ENCODE measurements at regions not wholly inside any gene's neighbourhood (a gene's known extent, or its start where the extent isn't known, plus 50 kb on each side); places are given as distances from the start of the nearest gene placed in this dataset.

- Mint-ChIP-seq H3K36me3 (no peaks in the 10 kb centered on the region), H3K4me1 (no peaks in the 10 kb centered on the region), H3K27me3 (peaks cover 8 to 32% of the 10 kb centered on the region in 2 donors), H3K9me3 (no peaks in the 10 kb centered on the region), H3K27ac (no peak overlapping the region), H3K4me3 (no peak overlapping the region)
- ChIA-PET CTCF (no interaction called here), POLR2A (no interaction called here)
- H3K27me3 ChIP-seq (ENCODE audit: insufficient read depth, low read length, poor library complexity, severe bottlenecking) = no peaks in the 10 kb centered on the region
- H3K36me3 ChIP-seq (ENCODE audit: insufficient read depth, low read length) = no peaks in the 10 kb centered on the region
- H3K27ac ChIP-seq (ENCODE audit: low read depth, low read length) = no peak overlapping the region
- H3K4me1 ChIP-seq (ENCODE audit: insufficient read depth, low read length) = no peaks in the 10 kb centered on the region
- no peak for DNase-seq
- H3K4me3 ChIP-seq (ENCODE audit: low read length) = no peak overlapping the region
- H3K9me3 ChIP-seq (ENCODE audit: low read length) = no peaks in the 10 kb centered on the region
Measured at GRCh38 chr15:61411902-61412510, 182.9 kb upstream of the RORA start.

DNA sequence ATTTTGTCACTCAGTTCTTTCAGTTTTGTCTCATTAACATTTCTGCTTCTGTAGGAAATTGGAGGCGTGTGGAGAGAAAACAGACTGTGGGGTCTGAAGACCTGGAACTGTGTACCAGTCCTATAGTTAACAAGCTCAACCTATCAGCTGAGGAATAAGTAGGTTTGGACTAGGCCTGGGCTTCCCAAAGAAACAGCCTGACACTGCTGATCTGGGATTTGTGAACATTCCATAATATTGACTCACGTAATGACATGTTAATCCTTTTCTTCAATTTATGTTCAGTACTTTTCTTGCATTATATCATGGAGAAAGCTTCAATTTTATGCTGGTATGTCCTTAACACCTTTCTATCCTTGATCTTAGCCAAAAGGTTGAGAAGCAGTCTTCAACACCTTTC, 181.6 kb upstream of the RORA start:
- POLR2A ChIA-PET = no interaction called here
- Mint-ChIP-seq H3K27me3 (peaks cover 8 to 32% of the 10 kb centered on the region in 2 donors), H3K36me3 (no peaks in the 10 kb centered on the region), H3K9me3 (no peaks in the 10 kb centered on the region), H3K27ac (no peak overlapping the region), H3K4me3 (no peak overlapping the region), H3K4me1 (no peaks in the 10 kb centered on the region)
- Histone ChIP-seq H3K9me3 (ENCODE audit: low read length) (no peaks in the 10 kb centered on the region), H3K4me1 (ENCODE audit: insufficient read depth, low read length) (no peaks in the 10 kb centered on the region), H3K4me3 (ENCODE audit: low read length) (no peak overlapping the region), H3K27ac (ENCODE audit: low read depth, low read length) (no peak overlapping the region), H3K36me3 (ENCODE audit: insufficient read depth, low read length) (no peaks in the 10 kb centered on the region), H3K27me3 (ENCODE audit: insufficient read depth, low read length, poor library complexity, severe bottlenecking) (no peaks in the 10 kb centered on the region)
- CTCF ChIA-PET = no interaction called here
- DNase-seq = no peak

GRCh38 chr15:61404567-61404966, 175.5 kb upstream of the RORA start:
- Mint-ChIP-seq H3K4me1 (no peaks in the 10 kb centered on the region), H3K4me3 (no peak overlapping the region), H3K27ac (no peak overlapping the region), H3K27me3 (peaks cover 7 to 37% of the 10 kb centered on the region in 2 donors), H3K9me3 (no peaks in the 10 kb centered on the region), H3K36me3 (no peaks in the 10 kb centered on the region)
- Histone ChIP-seq H3K4me3 (ENCODE audit: low read length) (no peak overlapping the region), H3K36me3 (ENCODE audit: insufficient read depth, low read length) (no peaks in the 10 kb centered on the region), H3K27me3 (ENCODE audit: insufficient read depth, low read length, poor library complexity, severe bottlenecking) (no peaks in the 10 kb centered on the region), H3K9me3 (ENCODE audit: low read length) (no peaks in the 10 kb centered on the region), H3K27ac (ENCODE audit: low read depth, low read length) (no peak overlapping the region), H3K4me1 (ENCODE audit: insufficient read depth, low read length) (no peaks in the 10 kb centered on the region)
- POLR2A ChIA-PET = no interaction called here
- CTCF ChIA-PET = no interaction called here
- DNase-seq = no peak

GRCh38 chr15:61403884-61404283, 174.8 kb upstream of the RORA start:
- DNase-seq = no peak
- no peaks in the 10 kb centered on the region for H3K4me1 ChIP-seq (ENCODE audit: insufficient read depth, low read length)
- Mint-ChIP-seq H3K27ac (no peak overlapping the region), H3K4me3 (no peak overlapping the region), H3K4me1 (no peaks in the 10 kb centered on the region), H3K36me3 (no peaks in the 10 kb centered on the region), H3K27me3 (peaks cover 7 to 30% of the 10 kb centered on the region in 2 donors), H3K9me3 (no peaks in the 10 kb centered on the region)
- CTCF ChIA-PET = no interaction called here
- POLR2A ChIA-PET = no interaction called here
- H3K36me3 ChIP-seq (ENCODE audit: insufficient read depth, low read length) = no peaks in the 10 kb centered on the region
- H3K27me3 ChIP-seq (ENCODE audit: insufficient read depth, low read length, poor library complexity, severe bottlenecking) = no peaks in the 10 kb centered on the region
- no peak overlapping the region for H3K27ac ChIP-seq (ENCODE audit: low read depth, low read length)
- no peak overlapping the region for H3K4me3 ChIP-seq (ENCODE audit: low read length)
- H3K9me3 ChIP-seq (ENCODE audit: low read length) = no peaks in the 10 kb centered on the region

- Mint-ChIP-seq H3K36me3 (no peaks in the 10 kb centered on the region), H3K4me1 (no peaks in the 10 kb centered on the region), H3K27ac (no peak overlapping the region), H3K4me3 (no peak overlapping the region), H3K27me3 (peaks cover 6 to 27% of the 10 kb centered on the region in 2 donors), H3K9me3 (peaks cover 0 to 2% (median 0%) of the 10 kb centered on the region in 5 donors)
- Histone ChIP-seq H3K27ac (ENCODE audit: low read depth, low read length) (no peak overlapping the region), H3K4me1 (ENCODE audit: insufficient read depth, low read length) (no peaks in the 10 kb centered on the region), H3K9me3 (ENCODE audit: low read length) (no peaks in the 10 kb centered on the region), H3K4me3 (ENCODE audit: low read length) (no peak overlapping the region), H3K36me3 (ENCODE audit: insufficient read depth, low read length) (no peaks in the 10 kb centered on the region), H3K27me3 (ENCODE audit: insufficient read depth, low read length, poor library complexity, severe bottlenecking) (no peaks in the 10 kb centered on the region)
- ChIA-PET CTCF (no interaction called here), POLR2A (no interaction called here)
- no peak for DNase-seq
Measured at GRCh38 chr15:61401903-61402698, 173.0 kb upstream of the RORA start.

- no peak overlapping the region for H3K27ac ChIP-seq (ENCODE audit: low read depth, low read length)
- peaks cover 0 to 2% (median 0%) of the 10 kb centered on the region in 5 donors for H3K9me3 Mint-ChIP-seq
- H3K27me3 ChIP-seq (ENCODE audit: insufficient read depth, low read length, poor library complexity, severe bottlenecking) = no peaks in the 10 kb centered on the region
- no peaks in the 10 kb centered on the region for H3K4me1 Mint-ChIP-seq
- H3K27ac Mint-ChIP-seq = no peak overlapping the region
- no peaks in the 10 kb centered on the region for H3K9me3 ChIP-seq (ENCODE audit: low read length)
- peaks cover 7 to 19% of the 10 kb centered on the region in 2 donors for H3K27me3 Mint-ChIP-seq
- ChIA-PET CTCF (no interaction called here), POLR2A (no interaction called here)
- H3K36me3 ChIP-seq (ENCODE audit: insufficient read depth, low read length) = no peaks in the 10 kb centered on the region
- no peaks in the 10 kb centered on the region for H3K4me1 ChIP-seq (ENCODE audit: insufficient read depth, low read length)
- no peak overlapping the region for H3K4me3 Mint-ChIP-seq
- no peak overlapping the region for H3K4me3 ChIP-seq (ENCODE audit: low read length)
- no peak for DNase-seq
- H3K36me3 Mint-ChIP-seq = no peaks in the 10 kb centered on the region
Measured at GRCh38 chr15:61398310-61398709, 169.2 kb upstream of the RORA start.

DNA sequence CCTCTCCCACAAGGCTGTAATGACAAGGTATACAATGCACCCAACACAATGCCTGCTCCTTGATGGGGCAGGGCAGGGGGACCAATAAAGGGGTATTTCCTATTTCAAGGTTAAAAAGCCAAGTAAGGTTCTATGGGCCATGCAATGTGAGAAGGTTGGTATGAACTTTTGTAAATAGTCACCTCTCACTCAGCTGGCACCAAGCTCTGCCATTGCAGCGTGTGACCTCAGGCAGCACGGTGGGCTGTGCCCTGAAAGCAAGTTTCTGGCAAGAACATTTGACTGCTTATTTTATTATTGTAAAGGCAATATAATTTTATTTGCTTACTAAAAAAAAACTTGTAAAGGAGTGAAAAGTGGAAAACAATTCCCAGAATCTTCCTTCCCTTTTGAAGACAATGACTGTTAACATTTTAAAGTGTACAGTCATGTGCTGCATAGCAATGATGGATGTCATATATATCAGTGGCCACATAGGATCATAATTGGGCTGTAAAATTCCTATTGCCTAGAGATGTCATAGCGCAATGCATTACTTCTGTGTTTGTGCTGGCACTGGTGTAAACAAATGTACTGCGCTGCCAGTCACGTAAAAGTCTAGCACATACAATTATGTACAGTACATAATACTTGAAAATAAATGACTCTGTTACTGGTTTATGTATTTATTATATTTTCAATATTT, 167.3 kb upstream of the RORA start:
- no peak overlapping the region for H3K4me3 Mint-ChIP-seq
- no peaks in the 10 kb centered on the region for H3K36me3 Mint-ChIP-seq
- H3K27me3 ChIP-seq (ENCODE audit: insufficient read depth, low read length, poor library complexity, severe bottlenecking) = no peaks in the 10 kb centered on the region
- no peaks in the 10 kb centered on the region for H3K4me1 ChIP-seq (ENCODE audit: insufficient read depth, low read length)
- peaks cover 0 to 2% (median 0%) of the 10 kb centered on the region in 5 donors for H3K9me3 Mint-ChIP-seq
- H3K27ac ChIP-seq (ENCODE audit: low read depth, low read length) = no peak overlapping the region
- no peak overlapping the region for H3K4me3 ChIP-seq (ENCODE audit: low read length)
- no peaks in the 10 kb centered on the region for H3K9me3 ChIP-seq (ENCODE audit: low read length)
- ChIA-PET CTCF (no interaction called here), POLR2A (no interaction called here)
- no peaks in the 10 kb centered on the region for H3K4me1 Mint-ChIP-seq
- DNase-seq = no peak
- peaks cover 9% of the 10 kb centered on the region in 2 donors for H3K27me3 Mint-ChIP-seq
- H3K27ac Mint-ChIP-seq = peak overlapping the region in 1 of 8 donors; percentile 87
- H3K36me3 ChIP-seq (ENCODE audit: insufficient read depth, low read length) = no peaks in the 10 kb centered on the region

GRCh38 chr15:61393949-61394348, 164.8 kb upstream of the RORA start:
- no peak overlapping the region for H3K4me3 Mint-ChIP-seq
- H3K27ac ChIP-seq (ENCODE audit: low read depth, low read length) = no peak overlapping the region
- H3K4me1 ChIP-seq (ENCODE audit: insufficient read depth, low read length) = no peaks in the 10 kb centered on the region
- no peaks in the 10 kb centered on the region for H3K9me3 ChIP-seq (ENCODE audit: low read length)
- H3K4me3 ChIP-seq (ENCODE audit: low read length) = no peak overlapping the region
- H3K36me3 Mint-ChIP-seq = no peaks in the 10 kb centered on the region
- no peaks in the 10 kb centered on the region for H3K27me3 ChIP-seq (ENCODE audit: insufficient read depth, low read length, poor library complexity, severe bottlenecking)
- H3K4me1 Mint-ChIP-seq = no peaks in the 10 kb centered on the region
- no peak for DNase-seq
- peaks cover 0 to 2% (median 0%) of the 10 kb centered on the region in 5 donors for H3K9me3 Mint-ChIP-seq
- no peaks in the 10 kb centered on the region for H3K36me3 ChIP-seq (ENCODE audit: insufficient read depth, low read length)
- ChIA-PET CTCF (no interaction called here), POLR2A (no interaction called here)
- H3K27ac Mint-ChIP-seq = no peak overlapping the region
- peaks cover 9 to 10% of the 10 kb centered on the region in 2 donors for H3K27me3 Mint-ChIP-seq
